Large intestine (tissue), 3 donors: ENCODE measurements at regions not wholly inside any gene's neighbourhood (a gene's known extent, or its start where the extent isn't known, plus 50 kb on each side); places are given as distances from the start of the nearest gene placed in this dataset.
A peak's percentile ranks its signal among the peaks of the same experiment; 100 is the strongest.

Source experiments
- DNase-seq, 2 donors: peaks; one replicate each; pipeline versions ENCODE4 v3.0.0 to v3.0.0-alpha.2; 2013
- H3K27ac ChIP-seq: one replicate; pipeline ENCODE4 v1.5.1; 2013; ENCODE audit warnings: low read length
- H3K27me3 ChIP-seq: 2 replicates; pipeline ENCODE4 v1.6.1; 2013; ENCODE audit warnings: low read length; ENCODE audit not compliant: control insufficient read depth, insufficient read depth
- H3K36me3 ChIP-seq: 2 replicates; pipeline ENCODE4 v1.6.1; 2013; ENCODE audit warnings: low read length; ENCODE audit not compliant: control insufficient read depth, insufficient read depth
- H3K4me1 ChIP-seq: one replicate; pipeline ENCODE4 v1.6.1; 2013; ENCODE audit warnings: low read length; ENCODE audit not compliant: control insufficient read depth, insufficient read depth
- H3K4me3 ChIP-seq: one replicate; pipeline ENCODE4 v1.5.1; 2013; ENCODE audit warnings: low read length
- H3K9me3 ChIP-seq: one replicate; pipeline ENCODE4 v1.6.1; 2013; ENCODE audit warnings: mild to moderate bottlenecking, low read depth, low read length, moderate library complexity; ENCODE audit not compliant: control insufficient read depth
- WGBS: methylation state at CpG from one replicate; pipeline ENCODE4 v1.1.5; 2013; ENCODE audit warnings: low lambda C conversion rate; ENCODE audit not compliant: insufficient coverage; 5-methylcytosine and 5-hydroxymethylcytosine counted together

- WGBS = 95% methylated on average over 3 of the region's 13 CpGs
- peaks cover 12% of the 10 kb centered on the region for H3K27me3 ChIP-seq
- peaks cover 3% of the 10 kb centered on the region for H3K4me1 ChIP-seq
- H3K36me3 ChIP-seq = no peaks in the 10 kb centered on the region
- no peaks in the 10 kb centered on the region for H3K9me3 ChIP-seq
- DNase-seq = no peak
- no peak overlapping the region for H3K27ac ChIP-seq
- H3K4me3 ChIP-seq = no peak overlapping the region
These were observed 78.1 kb downstream of the MYCN start for GRCh38 chr2:16018277-16019059.

GRCh38 chr2:16016282-16016681, 75.9 kb downstream of the MYCN start:
- Histone ChIP-seq H3K27ac (no peak overlapping the region), H3K4me1 (peaks cover 13% of the 10 kb centered on the region), H3K9me3 (no peaks in the 10 kb centered on the region), H3K36me3 (no peaks in the 10 kb centered on the region), H3K4me3 (no peak overlapping the region), H3K27me3 (peaks cover 23% of the 10 kb centered on the region)
- no peak for DNase-seq
- WGBS = no CpG with 5 or more reads among the region's 1 CpG

- Histone ChIP-seq H3K27ac (no peak overlapping the region), H3K4me1 (peaks cover 13% of the 10 kb centered on the region), H3K9me3 (no peaks in the 10 kb centered on the region), H3K27me3 (peaks cover 23% of the 10 kb centered on the region), H3K4me3 (no peak overlapping the region), H3K36me3 (no peaks in the 10 kb centered on the region)
- WGBS = no CpG with 5 or more reads among the region's 2 CpGs
- no peak for DNase-seq
These were observed 75.5 kb downstream of the MYCN start for GRCh38 chr2:16015903-16016265.

- no peak for DNase-seq
- Histone ChIP-seq H3K9me3 (no peaks in the 10 kb centered on the region), H3K27me3 (peaks cover 23% of the 10 kb centered on the region), H3K27ac (no peak overlapping the region), H3K4me1 (peaks cover 13% of the 10 kb centered on the region), H3K36me3 (no peaks in the 10 kb centered on the region), H3K4me3 (no peak overlapping the region)
- 97% methylated on average over 5 of the region's 15 CpGs for WGBS
These were observed 75.0 kb downstream of the MYCN start for GRCh38 chr2:16015210-16015902.

- DNase-seq = no peak
- Histone ChIP-seq H3K4me1 (peaks cover 13% of the 10 kb centered on the region), H3K36me3 (no peaks in the 10 kb centered on the region), H3K27ac (no peak overlapping the region), H3K9me3 (no peaks in the 10 kb centered on the region), H3K27me3 (peaks cover 23% of the 10 kb centered on the region), H3K4me3 (no peak overlapping the region)
- WGBS = 100% methylated on average over 1 of the region's 3 CpGs
These were observed 74.5 kb downstream of the MYCN start for GRCh38 chr2:16014802-16015201.

GRCh38 chr2:16014041-16014787, 73.9 kb downstream of the MYCN start:
- Histone ChIP-seq H3K4me1 (peaks cover 13% of the 10 kb centered on the region), H3K4me3 (no peak overlapping the region), H3K36me3 (no peaks in the 10 kb centered on the region), H3K27ac (no peak overlapping the region), H3K9me3 (no peaks in the 10 kb centered on the region), H3K27me3 (peaks cover 23% of the 10 kb centered on the region)
- no CpG with 5 or more reads among the region's 32 CpGs for WGBS
- peak in 1 of 2 donors; percentile 37 for DNase-seq

GRCh38 chr2:16013359-16013911, 73.1 kb downstream of the MYCN start:
- H3K27ac ChIP-seq = no peak overlapping the region
- H3K4me1 ChIP-seq = peaks cover 13% of the 10 kb centered on the region
- H3K4me3 ChIP-seq = no peak overlapping the region
- H3K27me3 ChIP-seq = peaks cover 23% of the 10 kb centered on the region
- WGBS = 11% methylated on average over 3 of the region's 20 CpGs
- peak in 1 of 2 donors; percentile 46 for DNase-seq
- H3K36me3 ChIP-seq = no peaks in the 10 kb centered on the region
- no peaks in the 10 kb centered on the region for H3K9me3 ChIP-seq

- Histone ChIP-seq H3K4me1 (peaks cover 13% of the 10 kb centered on the region), H3K4me3 (no peak overlapping the region), H3K27ac (peak overlapping the region; percentile 35), H3K9me3 (no peaks in the 10 kb centered on the region), H3K36me3 (no peaks in the 10 kb centered on the region), H3K27me3 (peaks cover 23% of the 10 kb centered on the region)
- peak; percentile 79 to 87 for DNase-seq
- no CpG with 5 or more reads among the region's 19 CpGs for WGBS
These were observed 72.4 kb downstream of the MYCN start for GRCh38 chr2:16012626-16013358.

GRCh38 chr2:16012029-16012596, 71.8 kb downstream of the MYCN start:
- H3K4me3 ChIP-seq = no peak overlapping the region
- no peak for DNase-seq
- no peaks in the 10 kb centered on the region for H3K36me3 ChIP-seq
- no peaks in the 10 kb centered on the region for H3K9me3 ChIP-seq
- WGBS = 83% methylated on average over 1 of the region's 2 CpGs
- H3K27me3 ChIP-seq = peaks cover 23% of the 10 kb centered on the region
- H3K4me1 ChIP-seq = peaks cover 13% of the 10 kb centered on the region
- no peak overlapping the region for H3K27ac ChIP-seq
